GM19324 (cell line): ENCODE measurements at regions not wholly inside any gene's neighbourhood (a gene's known extent, or its start where the extent isn't known, plus 50 kb on each side); places are given as distances from the start of the nearest gene placed in this dataset.
"Not testable (repeated sequence)": the region's sequence is repeated elsewhere in the genome, so short reads cannot be mapped to it uniquely, and the experiment has no call there.

ENCODE experiments used
- ATAC-seq: cut with Tn5 transposase; IDR thresholded peaks from one replicate; pipeline ENCODE4 v1.9.1; 2021; ENCODE audit warnings: mild to moderate bottlenecking, moderate library complexity; ENCODE audit not compliant: unreplicated experiment, low FRiP score

DNA sequence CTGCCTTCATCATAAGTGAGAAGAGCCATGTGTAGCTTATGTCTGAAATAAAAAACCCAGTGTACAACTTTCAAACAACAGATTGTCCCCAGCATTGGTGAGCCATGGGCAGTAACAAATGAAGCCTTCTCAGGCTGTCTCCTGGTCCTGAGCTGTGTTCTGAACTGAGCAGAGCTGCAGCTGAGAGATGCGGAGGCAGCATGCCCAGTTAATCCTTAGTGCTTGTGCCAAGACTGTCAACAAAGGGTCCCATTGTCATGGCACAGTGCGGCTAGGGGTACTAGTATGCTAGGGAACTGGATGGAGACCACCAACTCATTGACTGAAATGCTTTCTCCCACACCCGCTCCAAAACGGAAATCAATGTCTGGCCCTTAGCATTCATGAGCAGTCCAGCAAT lies 154.3 kb downstream of the RMST start:
- no peak for ATAC-seq

DNA sequence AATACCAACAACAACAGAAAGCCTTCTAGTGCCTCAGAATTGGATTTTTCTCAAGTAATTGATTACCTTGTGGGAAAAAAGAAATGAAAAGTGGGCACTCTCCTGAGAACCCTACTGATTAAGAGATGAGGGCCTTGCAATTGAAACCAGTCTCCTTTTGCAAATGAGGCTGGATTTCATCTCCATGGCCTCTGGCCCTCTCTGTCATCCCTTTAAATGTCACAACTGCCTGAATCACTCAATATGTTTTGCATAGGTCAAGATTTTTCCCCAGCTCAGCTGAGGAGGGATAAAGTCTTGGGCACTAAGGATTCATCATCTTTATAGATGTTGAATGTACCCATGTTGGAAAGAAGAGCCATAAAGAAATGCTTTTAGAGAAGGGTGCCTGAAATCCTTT lies 166.4 kb downstream of the RMST start:
- no peak for ATAC-seq

DNA sequence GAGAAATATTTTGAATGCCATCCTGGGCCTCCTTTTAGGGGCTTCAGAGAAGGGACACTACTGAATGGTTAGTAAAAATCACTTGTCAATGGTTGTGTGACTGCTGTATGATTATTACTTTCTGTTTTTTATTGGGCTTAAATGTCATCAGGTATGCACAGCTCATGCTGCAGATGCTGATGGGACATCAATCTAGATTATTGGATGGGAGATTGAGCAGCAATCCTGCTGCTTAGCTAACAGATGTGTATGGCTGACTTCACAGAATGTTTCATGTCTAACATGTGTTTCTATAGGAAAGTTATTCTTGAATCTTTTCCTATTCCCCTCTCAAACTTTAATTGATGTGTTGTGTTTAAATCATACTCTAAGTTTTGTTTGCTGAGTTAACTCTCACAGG lies 166.8 kb downstream of the RMST start:
- ATAC-seq, result no peak

DNA sequence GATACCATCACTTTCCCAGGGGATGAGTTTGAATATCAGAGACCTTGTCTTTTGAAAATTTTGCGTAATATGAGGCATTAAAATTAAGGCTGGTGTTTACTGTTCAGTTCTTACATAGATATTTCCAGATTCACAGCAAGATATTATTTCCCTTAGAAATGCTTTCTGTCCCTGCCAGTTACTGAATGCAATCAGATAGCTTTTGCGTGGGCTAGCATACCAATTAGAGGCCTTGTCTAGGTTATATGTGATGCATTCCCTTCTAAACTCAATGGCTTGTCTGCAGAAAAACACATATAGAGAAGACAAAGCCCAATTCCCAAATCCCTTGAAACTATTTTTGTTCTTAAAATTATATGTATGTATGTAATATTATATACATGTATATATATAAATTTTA lies 167.8 kb downstream of the RMST start:
- ATAC-seq, result no peak

DNA sequence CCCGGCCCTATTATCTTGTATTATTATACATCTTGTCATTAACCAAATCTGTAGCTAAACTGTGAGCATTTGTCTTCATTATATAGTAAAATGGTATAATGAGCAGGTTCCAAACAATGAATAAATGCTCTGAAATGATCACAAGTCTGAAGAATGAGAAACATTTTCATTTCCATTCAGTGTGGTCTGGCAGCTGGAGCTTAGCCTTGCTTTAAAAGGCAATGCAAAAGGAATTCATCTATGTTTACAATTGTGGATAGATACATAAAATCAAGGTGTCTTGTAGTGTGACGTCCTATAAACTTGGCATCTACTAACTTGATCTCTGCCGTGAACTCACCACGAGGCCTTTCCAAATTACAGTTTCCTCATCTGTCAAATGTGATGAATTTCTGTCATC lies 168.3 kb downstream of the RMST start:
- no peak for ATAC-seq

DNA sequence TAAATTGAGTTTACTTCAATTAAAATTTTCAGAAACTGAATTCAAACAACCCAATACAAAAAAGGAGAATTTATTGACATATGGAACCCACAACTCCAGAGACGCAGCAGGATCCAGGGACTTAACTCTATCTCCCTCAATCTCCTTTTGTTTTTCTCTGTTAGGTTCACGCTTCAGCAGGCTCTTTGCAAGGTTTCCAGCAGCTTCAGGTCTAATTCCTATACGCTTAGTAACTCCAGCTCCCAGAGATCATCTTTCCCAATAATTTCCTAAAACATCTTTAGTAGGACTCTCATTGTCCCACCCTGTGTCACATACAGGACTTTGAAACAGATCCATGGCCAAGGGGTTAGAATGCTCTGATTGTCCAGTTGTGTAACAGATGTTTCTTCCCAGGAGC lies 175.2 kb downstream of the RMST start:
- ATAC-seq, result no peak

DNA sequence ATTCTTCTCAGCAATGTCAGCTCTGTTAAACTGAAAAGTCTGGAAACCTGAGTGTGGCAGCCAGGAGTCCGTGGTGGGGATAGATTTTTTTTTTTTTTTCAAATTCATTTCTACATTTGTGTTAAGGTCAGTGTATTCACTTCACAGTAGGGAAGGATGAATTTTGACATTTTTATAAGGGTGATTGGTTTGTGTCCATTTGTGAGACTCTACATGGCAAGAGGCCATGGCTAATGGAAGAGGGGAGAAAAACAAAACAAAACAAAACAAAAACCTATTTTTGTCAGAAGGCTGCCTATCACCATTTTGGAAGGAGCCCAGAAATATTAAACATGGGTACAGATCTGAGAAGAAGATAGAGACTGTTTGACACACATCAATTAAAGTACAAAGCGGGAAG lies 176.1 kb downstream of the RMST start:
- ATAC-seq, result no peak

DNA sequence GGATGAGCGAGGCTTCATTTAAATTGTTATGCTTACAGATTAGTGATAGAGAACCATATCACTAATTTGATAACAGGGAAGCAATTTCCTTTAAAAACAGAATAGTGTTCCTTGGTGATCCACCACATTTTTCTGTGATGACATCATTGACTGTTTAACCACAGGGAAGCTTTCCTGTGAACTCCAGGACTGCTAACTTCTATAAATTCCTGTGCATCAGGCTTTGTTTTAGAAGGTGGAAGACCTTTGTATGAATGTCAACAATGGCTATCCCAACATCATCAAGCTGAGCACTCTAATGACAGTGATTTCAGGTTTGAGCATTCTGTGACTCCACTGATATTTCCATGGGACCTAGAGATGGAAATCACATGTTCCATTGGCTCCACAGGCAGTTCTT lies 177.1 kb downstream of the RMST start:
- no peak for ATAC-seq

DNA sequence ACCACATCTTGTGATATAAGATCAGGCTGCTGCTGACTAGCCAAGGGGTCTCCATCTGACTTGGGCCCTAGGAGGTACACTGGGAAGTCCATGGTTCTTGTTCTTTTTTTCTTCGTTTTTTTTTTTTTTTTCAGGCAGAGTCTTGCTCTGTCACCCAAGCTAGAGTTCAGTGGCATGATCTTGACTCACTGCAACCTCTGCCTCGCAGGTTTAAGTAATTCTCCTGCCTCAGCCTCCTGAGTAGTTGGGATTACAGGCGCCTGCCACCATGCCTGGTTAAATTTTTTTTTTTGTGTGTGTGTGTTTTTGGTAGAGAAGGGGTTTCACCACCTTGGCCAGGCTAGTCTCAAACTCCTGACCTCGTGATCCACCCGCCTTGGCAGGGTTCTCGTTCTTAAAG lies 178.2 kb downstream of the RMST start:
- ATAC-seq, result no peak

DNA sequence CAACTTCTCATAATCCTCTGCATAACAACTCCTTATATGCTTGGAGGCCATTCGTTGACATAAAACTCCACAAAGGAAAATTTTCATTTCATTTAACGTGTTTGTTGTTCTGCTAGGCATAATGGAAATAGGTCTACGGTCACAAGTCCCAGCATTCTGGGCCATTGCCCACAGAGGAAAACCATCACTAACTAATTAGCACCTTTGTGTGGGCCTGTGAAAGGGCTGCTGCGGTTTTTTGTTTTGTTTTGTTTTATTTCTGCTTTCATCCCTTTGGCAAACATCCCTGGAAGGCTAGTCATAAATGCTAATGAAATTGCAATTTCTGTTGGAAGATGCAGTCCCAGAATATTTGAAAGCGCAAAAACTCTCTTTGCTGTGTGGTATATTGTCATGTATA lies 180.3 kb downstream of the RMST start:
- no peak for ATAC-seq

DNA sequence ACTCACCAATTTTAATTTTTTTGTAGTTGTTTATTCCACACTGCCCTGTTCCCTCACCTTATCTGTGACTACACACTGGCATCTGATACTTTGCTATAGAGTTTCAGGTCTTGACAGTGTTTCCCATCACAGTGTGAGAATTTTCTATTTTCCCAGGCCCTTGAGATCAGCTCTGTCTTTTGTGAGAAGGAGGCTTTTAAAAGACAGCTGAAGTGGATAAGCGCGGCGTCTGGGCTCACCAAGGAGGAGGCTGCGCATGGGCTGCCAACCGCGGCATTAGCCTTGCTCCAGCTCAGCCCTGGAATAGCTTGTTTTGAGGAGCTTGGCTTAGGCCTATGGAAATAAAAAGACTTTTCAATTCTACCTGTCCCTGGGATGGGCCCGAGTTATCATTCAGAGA lies 181.3 kb downstream of the RMST start:
- ATAC-seq, result no peak

DNA sequence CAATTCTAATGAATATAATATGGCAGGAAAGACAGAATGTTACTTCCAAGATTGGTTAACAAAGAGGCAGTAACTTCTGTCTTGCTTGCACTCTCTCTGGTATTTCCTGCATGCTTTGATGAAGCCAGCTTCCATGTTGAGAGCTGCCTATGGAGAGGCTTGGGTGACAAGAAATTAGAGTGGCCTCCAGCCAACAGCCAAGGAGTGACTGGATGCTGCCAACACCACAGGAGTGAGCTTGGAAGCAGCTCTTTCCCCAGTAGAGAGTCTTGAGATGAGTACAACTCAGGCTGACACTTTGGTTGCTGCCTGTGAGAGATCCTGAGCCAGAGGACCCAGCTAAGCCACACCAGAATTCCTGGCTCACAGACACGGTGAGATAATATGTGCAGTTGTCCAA lies 183.1 kb downstream of the RMST start:
- no peak for ATAC-seq

DNA sequence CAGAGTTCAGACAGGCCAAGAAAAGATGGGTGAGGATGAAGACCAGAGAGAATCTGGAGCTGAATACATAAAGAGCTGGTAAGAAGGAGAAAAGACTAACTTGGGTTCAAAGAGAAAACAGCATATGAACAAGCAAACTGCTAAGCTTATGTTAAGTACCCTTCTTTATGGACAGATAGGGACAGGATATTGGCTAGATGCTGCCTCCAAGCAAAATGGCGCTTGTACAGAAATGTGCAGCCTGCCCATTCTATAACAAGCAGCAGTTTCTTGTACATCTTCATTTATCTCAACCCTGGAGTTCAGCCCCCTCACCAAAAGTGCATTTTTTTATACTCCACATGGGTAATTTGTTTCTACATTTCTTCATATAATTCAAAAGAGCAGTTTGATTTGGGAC lies 184.5 kb downstream of the RMST start:
- ATAC-seq, result no peak

DNA sequence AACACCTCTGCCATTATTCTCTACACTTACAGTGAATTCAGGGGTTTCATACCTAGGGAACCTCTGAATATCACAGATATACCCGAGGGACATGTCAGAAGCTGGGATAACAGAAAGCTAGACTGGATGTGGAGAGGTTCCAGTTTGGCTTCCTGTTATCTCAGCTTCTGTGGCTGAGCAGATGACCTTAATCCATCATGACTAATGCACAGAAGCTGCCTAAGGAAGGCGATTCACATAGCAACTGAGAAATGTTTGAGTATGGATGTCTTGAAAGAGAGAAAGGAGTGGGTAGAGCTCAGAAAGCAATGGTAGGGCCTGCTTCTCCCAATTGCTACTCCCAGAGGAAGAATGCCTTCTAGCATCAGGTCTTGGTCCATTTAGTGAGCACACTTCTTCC lies 187.6 kb downstream of the RMST start:
- ATAC-seq, result no peak

DNA sequence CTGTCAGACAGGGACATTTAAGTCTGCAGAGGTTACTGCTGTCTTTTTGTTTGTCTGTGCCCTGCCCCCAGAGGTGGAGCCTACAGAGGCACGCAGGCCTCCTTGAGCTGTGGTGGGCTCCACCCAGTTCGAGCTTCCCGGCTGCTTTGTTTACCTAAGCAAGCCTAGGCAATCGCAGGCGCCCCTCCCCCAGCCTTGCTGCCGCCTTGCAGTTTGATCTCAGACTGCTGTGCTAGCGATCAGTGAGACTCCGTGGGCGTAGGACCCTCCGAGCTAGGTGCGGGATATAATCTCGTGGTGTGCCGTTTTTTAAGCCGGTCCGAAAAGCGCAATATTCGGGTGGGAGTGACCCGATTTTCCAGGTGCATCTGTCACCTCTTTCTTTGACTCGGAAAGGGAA lies 193.9 kb downstream of the RMST start:
- ATAC-seq, result not testable (repeated sequence)

DNA sequence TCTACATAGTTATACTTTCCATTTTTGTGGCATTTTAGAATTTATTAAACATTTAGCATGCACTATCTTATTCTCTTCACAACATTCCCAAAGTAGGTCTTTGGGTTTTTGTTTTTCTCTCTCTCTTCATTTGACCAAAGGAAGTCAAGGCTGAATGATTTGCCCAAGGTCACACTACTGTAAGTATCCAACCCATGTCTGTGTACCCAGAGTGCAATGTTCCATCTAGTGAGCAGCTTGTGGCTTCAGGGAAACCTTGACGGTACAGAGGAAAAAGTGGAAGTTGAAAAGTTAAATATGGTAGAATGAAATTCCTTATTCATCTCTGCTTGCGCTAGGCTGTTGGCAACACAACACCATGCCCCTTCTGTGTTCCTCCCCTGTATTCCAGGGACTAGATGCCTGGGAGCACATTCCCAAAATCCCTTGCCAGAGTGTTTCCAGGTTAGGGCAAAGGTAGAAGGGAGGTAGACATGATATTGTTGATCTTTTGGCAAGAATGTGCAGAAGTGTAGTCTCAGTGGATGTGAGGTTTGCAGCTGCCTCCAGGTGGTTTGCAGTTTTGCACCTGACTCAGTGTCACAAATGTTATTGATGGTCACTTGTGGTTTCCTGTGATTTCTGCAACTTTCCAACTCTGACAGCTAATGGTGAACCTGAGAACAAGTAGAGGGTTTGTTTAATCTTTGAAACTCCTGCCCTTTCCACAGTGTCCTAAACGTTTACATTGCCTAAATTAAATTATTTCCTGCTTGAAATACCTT lies 196.7 kb downstream of the RMST start:
- ATAC-seq, result no peak

DNA sequence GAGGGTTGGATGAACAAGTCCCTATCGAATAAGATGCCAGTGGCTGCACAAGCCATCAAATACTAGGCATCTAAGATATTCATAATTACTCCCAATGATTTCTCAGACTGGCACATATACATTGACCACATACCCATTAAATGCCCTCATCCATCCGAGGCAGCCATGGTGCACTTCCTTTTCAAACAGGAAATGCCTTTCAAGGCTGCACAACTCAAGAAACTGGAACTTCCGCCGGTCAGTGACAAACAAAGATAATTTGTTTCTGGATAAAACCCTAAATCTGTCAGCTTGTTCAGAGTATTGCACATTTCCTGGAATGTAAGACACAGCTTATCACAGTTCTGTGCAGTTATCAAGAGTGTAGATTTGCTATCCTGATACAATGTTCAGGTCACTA lies 203.7 kb downstream of the RMST start:
- no peak for ATAC-seq

DNA sequence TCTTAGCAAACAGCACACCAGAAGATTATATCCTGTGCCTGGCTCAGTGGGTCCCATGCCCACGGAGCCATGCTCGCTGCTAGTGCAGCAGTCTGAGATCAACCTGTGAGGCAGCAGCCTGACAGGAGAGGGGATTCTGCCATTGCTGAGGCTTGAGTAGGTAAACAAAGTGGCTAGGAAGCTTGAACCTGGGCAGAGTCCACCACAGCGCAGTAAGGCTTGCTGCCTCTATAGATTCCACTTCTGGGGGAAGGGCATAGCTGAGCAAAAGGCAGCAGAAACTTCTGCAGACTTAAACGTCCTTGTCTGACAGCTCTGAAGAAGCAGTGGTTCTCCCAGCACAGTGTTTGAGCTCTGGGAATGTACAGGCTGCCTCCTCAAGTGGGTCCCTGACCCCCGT lies 210.3 kb downstream of the RMST start:
- no peak for ATAC-seq

DNA sequence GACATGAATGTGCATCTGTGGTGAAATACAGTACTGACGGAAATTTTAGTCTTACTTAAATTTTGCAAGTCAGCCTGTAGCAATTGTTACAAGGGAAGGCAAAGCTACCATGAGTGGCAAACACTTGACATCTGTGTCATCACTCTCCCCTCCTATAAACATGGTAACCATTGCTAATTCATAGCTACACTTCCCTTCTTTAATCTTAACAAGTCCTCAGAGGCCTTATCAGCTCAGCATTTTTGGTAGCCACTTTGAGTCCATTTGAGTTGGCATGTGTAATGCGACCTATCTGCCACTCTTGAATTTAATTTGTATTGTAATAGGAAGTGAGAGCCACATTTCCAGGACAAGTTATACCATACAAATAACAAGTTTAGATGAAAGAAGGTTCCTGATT lies 218.1 kb downstream of the RMST start:
- no peak for ATAC-seq

DNA sequence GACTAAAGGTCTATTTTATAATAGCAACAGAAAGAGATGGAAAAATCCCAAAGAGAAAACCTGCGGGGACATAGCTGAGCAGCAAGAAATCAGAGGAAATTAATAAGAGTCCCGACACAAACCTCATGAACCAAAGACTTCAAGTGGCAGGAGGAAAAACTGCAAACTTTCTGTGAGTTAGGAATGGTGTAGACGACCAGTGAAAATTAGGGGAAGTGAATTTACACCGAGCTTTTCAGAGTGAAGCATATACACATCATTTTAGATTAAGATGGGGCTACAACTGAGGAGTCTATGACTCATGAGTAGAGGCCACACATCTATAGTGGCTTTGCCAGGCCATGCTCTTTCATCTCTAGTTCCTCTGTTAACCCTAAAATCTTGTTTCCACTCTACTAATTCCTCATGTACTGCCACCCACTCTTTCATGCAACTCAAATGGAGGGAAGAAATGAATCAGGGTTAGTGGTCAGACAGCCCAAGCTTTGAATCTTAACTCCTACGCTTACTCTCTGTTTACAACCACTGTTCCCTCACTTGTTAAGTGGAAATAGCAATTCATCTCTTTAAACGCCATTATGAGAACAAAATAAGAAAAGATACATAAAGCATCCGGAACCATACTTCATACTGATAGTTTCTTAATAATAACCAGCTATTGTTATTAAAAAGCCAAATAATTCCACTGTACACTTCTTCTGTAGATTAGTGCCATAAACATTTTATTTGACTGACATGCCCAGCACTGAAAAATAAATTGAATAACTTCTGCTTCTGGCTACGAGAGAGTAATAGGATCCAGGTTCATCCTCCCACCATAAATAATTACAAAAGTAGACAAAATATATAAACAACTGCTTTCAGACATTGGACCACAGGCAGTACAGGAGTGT lies 219.3 kb downstream of the RMST start:
- ATAC-seq, result no peak

DNA sequence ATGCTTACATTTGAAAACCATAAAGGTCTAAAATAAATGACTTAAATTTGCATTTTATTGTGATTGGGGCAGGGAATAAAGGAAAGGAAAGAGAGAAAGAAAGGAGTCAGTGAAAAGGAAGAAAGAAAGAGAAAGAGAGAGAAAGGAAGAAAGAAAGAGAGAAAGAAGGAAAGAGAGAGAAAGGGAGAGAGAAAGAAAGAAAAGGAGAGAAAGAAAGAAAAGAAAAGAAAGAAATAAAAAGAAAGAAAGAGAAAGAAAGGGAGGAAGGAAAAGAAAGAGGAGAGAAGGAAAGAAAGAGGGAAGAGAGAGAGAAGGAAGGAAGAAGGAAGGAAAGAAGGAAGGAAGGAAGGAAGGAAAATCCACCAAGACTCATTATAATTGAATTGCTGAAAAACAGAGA lies 222.8 kb downstream of the RMST start:
- no peak for ATAC-seq

DNA sequence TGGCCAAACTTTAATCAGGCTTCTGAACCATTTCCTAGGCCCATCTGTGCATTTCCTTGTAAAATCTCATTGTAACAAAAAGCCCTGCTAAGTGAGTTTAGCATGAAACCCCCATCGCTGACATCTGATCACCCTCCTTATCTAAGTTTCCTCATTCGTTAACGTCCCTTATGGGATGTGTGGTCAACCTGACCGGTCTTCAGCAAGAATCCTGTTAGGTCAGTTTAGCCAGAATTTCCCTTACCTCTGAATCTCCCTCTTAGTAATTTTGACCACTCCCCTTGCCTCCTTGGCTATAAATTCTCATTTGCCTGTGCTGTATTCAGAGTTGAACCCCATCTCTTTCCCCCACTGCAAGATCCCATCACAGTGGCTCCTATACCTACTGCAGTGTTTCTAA lies 239.3 kb downstream of the RMST start:
- no peak for ATAC-seq
